HFF-Myc (cell line): ENCODE measurements at regions not wholly inside any gene's neighbourhood (a gene's known extent, or its start where the extent isn't known, plus 50 kb on each side); places are given as distances from the start of the nearest gene placed in this dataset.
"Not testable (repeated sequence)": the region's sequence is repeated elsewhere in the genome, so short reads cannot be mapped to it uniquely, and the experiment has no call there.

Experiments
- DNase-seq: peaks from one replicate; pipeline ENCODE4 v3.0.0-alpha.2; 2011; ENCODE audit warnings: low read depth; ENCODE audit errors: extremely low read depth
- H3K4me3 ChIP-seq: replicated peaks from 2 replicates; pipeline ENCODE4 v1.5.1; 2011; ENCODE audit warnings: low read depth, mild to moderate bottlenecking, control low read depth, low read length
- TF ChIP-seq, protein P1 (sequence below): IDR thresholded peaks from 2 replicates; pipeline ENCODE4 v1.5.1; 2012; ENCODE audit warnings: mild to moderate bottlenecking, low read depth, low read length, control low read depth; ENCODE audit errors: missing control alignments

DNA sequence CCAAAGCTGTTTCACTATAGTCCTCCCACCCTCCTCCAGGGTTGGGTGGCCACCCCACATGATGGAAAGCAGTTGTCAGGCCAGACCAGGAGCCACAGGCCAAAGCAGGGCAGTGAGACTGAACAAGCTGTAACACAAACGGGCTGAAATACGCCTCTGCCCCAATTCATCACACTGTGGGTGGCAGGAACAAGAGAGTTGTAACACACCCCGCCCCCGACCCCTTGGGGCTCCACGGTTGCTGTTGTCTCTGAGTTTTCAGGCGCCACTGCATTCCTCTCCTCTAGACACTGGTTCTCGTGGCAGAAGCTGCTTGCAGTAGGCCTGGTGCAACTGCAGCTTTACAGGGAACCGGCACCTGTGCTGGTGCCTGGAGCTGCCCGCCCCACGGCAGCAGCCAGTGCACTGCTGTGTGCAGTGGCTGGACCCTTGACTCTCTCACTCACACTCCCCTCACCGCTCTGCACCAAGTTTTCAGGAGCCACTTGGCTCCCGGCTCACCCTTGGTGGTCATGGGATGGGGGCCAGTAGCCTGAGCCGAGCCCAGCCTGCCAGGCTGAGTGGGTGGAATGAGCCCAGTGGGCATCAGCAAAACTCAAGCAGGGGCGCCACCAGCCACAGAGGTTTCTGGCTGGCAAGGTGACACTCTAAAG is 1314.5 kb upstream of the MIR17HG start:
- DNase-seq, result no peak
- TF ChIP-seq, protein P1, sequence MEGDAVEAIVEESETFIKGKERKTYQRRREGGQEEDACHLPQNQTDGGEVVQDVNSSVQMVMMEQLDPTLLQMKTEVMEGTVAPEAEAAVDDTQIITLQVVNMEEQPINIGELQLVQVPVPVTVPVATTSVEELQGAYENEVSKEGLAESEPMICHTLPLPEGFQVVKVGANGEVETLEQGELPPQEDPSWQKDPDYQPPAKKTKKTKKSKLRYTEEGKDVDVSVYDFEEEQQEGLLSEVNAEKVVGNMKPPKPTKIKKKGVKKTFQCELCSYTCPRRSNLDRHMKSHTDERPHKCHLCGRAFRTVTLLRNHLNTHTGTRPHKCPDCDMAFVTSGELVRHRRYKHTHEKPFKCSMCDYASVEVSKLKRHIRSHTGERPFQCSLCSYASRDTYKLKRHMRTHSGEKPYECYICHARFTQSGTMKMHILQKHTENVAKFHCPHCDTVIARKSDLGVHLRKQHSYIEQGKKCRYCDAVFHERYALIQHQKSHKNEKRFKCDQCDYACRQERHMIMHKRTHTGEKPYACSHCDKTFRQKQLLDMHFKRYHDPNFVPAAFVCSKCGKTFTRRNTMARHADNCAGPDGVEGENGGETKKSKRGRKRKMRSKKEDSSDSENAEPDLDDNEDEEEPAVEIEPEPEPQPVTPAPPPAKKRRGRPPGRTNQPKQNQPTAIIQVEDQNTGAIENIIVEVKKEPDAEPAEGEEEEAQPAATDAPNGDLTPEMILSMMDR, result no peak
- no peak overlapping the region for H3K4me3 ChIP-seq

DNA sequence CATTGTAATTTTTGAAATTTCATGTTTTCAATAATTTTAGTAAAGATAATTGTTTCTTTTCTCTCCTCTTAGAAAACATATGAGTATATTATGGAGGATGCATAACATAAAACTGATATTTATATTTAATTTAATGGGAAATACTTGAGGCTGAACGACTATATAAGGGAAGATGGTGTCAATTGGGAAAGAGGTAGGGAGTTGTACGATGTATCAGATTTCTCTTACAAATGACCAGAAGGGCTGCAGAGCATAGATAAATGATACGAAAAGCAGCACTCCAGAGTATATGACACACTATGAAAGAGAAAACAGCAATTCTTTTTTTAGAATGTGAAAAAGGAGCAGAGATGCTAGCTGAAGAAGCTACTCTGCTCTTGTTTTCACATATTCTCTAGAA is 1308.0 kb upstream of the MIR17HG start:
- TF ChIP-seq, protein P1, result no peak
- no peak for DNase-seq
- no peak overlapping the region for H3K4me3 ChIP-seq

DNA sequence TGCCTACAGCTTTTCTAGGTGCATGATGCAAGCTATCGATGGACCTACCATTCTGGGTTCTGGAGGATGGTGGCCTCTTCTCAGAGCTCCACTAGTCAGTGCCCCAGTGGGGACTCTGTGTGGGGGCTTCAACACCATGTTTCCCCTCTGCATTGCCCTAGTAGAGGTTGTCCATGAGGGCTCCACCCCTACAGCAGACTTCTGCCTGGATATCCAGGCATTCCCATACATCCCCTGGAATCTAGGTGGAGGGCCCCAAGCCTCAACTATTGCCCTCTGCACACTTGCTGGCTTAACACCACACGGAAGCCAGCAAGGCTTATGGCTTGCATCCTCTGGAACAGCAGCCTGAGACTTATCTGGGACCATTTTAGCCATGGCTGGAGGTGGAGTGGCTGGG is 1299.9 kb upstream of the MIR17HG start:
- TF ChIP-seq, protein P1, result no peak
- no peak for DNase-seq
- H3K4me3 ChIP-seq, result no peak overlapping the region

DNA sequence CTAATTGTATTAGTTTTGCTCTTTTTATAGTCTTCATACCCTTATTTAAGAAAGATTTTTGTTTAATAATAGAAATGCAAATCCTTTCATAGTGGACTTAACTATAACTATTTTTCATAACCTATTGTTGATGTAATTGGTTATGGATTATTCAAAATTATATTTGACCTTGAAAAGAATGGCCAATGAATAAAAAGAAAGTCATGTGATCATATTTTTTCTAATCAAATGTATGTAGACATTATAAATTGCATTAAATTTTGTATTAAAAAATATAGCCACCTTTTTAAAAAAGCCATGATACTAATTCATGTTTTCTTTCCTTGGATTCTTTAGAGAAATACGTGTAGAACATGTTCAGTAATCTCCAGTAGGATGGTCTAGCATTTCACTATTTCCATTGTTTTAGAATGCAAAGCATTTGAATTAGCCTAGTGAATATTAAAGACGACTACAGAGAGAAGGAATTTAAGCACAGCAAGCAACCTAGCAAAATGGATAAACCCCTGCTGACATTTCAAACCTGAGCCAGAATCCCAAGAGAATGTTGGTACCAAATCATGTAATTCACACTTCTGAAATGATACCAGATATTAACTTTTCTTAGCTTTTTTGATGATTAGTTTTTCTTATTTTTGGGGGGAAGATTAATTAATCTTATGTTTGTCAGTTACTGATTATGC is 1297.4 kb upstream of the MIR17HG start:
- no peak for DNase-seq
- H3K4me3 ChIP-seq, result no peak overlapping the region
- TF ChIP-seq, protein P1, result no peak

DNA sequence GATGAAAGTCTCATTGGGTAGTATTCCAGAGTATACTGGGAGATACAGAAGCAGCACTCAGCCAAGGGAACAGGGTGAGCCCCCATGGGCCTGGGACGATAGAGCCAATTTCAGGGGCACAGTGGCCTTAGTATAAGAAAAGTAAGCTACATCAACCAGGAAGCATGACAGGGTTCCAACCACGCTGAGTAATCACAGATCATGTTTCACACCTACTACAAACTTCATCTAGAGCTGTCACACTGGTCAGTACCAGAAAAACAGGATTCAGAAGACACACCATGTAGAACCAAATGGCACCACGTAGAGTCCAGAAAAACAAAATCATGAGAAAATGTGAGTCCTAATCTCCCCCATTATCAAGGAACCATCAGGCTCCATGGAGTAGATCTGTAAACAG is 1292.4 kb upstream of the MIR17HG start:
- no peak for DNase-seq
- TF ChIP-seq, protein P1, result no peak
- no peak overlapping the region for H3K4me3 ChIP-seq

DNA sequence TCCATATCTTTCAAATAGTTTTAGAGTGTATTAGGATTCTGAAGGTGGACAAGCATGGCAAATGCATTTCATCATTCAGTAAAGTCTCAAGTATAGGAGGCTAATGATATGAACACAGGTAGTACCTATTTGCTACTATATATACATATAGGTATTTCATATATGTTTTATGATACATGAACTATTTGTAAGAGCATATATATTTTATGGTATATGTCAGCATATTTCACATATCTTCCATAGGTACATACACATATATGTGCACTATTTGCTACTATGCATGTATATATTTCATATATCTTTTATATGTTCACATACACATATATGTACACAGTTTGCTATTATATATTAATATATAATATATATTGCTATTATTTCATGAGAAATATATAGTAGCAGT is 1291.7 kb upstream of the MIR17HG start:
- TF ChIP-seq, protein P1, result no peak
- no peak overlapping the region for H3K4me3 ChIP-seq
- DNase-seq, result no peak

DNA sequence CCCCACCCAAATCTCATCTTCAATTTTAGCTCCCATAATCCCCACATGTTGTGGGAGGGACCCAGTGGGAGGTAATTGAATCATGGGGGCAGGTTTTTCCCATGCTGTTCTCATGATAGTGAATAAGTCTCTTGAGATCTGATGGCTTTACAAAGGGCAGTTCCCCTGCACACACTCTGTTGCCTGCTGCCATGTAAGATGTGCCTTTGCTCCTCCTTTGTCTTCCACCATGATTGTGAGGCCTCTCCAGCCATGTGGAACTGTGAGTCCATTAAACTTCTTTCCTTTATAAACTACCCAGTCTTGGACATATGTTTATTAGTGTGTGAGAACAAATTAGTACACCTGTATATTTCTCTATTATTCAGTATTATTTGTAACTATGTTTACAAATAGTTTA is 1283.3 kb upstream of the MIR17HG start:
- DNase-seq, H3K4me3 ChIP-seq: not testable (repeated sequence)
